ENCODE measurements at regions not wholly inside any gene's neighbourhood (a gene's known extent, or its start where the extent isn't known, plus 50 kb on each side); places are given as distances from the start of the nearest gene placed in this dataset.

DNA sequence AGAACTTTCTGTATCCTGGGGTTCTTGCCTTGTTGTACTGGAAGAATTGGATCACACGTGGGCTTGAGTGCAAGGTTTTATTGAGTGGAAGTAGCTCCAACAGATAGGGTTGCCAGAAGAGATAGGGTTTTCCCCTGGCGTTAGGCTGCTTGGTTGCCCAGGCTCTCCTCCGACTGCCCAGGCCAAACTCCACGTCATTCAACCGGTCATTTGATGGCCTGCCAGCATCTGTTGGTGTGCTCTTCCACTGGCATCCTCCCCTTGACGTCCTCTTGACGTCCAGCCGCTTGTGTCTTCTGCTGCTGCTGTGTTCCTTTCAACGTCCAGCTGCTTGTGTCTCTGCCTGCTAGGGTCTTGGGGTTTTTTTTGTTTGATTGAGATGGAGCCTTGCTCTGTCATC, 111.2 kb upstream of the XIST start:
- H3K4me3 ChIP-seq (ENCODE audit: insufficient read depth, low read depth, low read length) = no peak overlapping the region
- no peak overlapping the region for H2AK9ac ChIP-seq (replicated peaks; ENCODE audit: low read depth, low read length, poor library complexity)
- H4K91ac ChIP-seq (ENCODE audit: insufficient read depth, low read depth, low read length) = no peak overlapping the region
- H4K5ac ChIP-seq (ENCODE audit: low read depth, low read length) = no peak overlapping the region
- no peak for ATAC-seq (ENCODE audit: low read depth)
- H2BK5ac ChIP-seq (ENCODE audit: low read depth, low read length, poor library complexity, severe bottlenecking) = no peak overlapping the region
- dilution Hi-C loops (cut with HindIII; ENCODE audit: low sequenced_read_pairs, unreplicated experiment) = no loop called here
- H3K36me3 ChIP-seq (ENCODE audit: control insufficient read depth, insufficient read depth, low read length) = peaks cover 2% of the 10 kb centered on the region; the same call in 1 of the 2 replicates
- no peak overlapping the region for H2AK5ac ChIP-seq (ENCODE audit: low read depth, low read length)
- no peak for DNase-seq
- no peak overlapping the region for H3K9ac ChIP-seq (ENCODE audit: low read depth, low read length)
- no peak overlapping the region for H3K27ac ChIP-seq (ENCODE audit: insufficient read depth, low read length)
- H3K14ac ChIP-seq (replicated peaks; ENCODE audit: low read depth, low read length) = no peak overlapping the region
- no peak overlapping the region for H2BK20ac ChIP-seq (ENCODE audit: low read depth, low read length)
- BruUV-seq (replicated peaks) = no TSS peak
- no peaks in the 10 kb centered on the region for H3K9me3 ChIP-seq (ENCODE audit: control insufficient read depth, insufficient read depth, low read length)
- no peak overlapping the region for H3K56ac ChIP-seq (ENCODE audit: extremely low read depth, insufficient read depth, low read length)
- in situ Hi-C loops (cut with MboI; ENCODE audit: low sequenced_read_pairs) = no loop called here
- no peak overlapping the region for H3K4me2 ChIP-seq (ENCODE audit: low read depth, low read length)
- H3K9me1 ChIP-seq (ENCODE audit: insufficient read depth, low read length) = peaks cover 5% of the 10 kb centered on the region; the same call in 1 of the 2 replicates
- no peak overlapping the region for H2AFZ ChIP-seq (replicated peaks; ENCODE audit: low read length, poor library complexity)
- H3K18ac ChIP-seq (ENCODE audit: low read depth, low read length) = no peak overlapping the region
- no peak overlapping the region for H3K23ac ChIP-seq (ENCODE audit: low read depth, low read length)
- no peak overlapping the region for H4K8ac ChIP-seq (ENCODE audit: low read depth in 2 of 2, low read length in 2 of 2)
- POLR2A ChIA-PET (ENCODE audit: unreplicated experiment) = no interaction called here
- CTCF ChIA-PET = no interaction called here
- H4K20me1 ChIP-seq (ENCODE audit: insufficient read depth, low read length) = peaks cover 43% of the 10 kb centered on the region
- H3K4ac ChIP-seq (ENCODE audit: low read depth, low read length) = no peak overlapping the region
- intact Hi-C loops (cut with micrococcal nuclease) = no loop called here
- no peaks in the 10 kb centered on the region for H3K27me3 ChIP-seq (ENCODE audit: control insufficient read depth, insufficient read depth, low read length)
- 93% methylated on average over 5 of the region's 9 CpGs; no CpG with 5 or more reads in 1 of the 2 experiments for WGBS, 2 experiments (ENCODE audit: extremely low coverage in 2 of 2, insufficient read length in 1 of 2)
- TF ChIP-seq MAFK (IDR thresholded peaks at IDR 0.05; ENCODE audit: low read depth, low read length) (no peak), SMC3 (IDR thresholded peaks at IDR 0.05; ENCODE audit: low read depth, low read length) (no peak), CTCF (conservative IDR thresholded peaks at IDR 0.05; ENCODE audit: low read depth, low read length) (no peak), CEBPB (IDR thresholded peaks at IDR 0.05; ENCODE audit: low read depth, low read length) (no peak), CHD1 (IDR thresholded peaks at IDR 0.05; ENCODE audit: low read depth, low read length) (no peak), RCOR1 (IDR thresholded peaks at IDR 0.05; ENCODE audit: insufficient replicate concordance, low read length) (no peak), USF2 (IDR thresholded peaks at IDR 0.05; ENCODE audit: low read depth, low read length) (no peak), ELK1 (IDR thresholded peaks at IDR 0.05; ENCODE audit: borderline replicate concordance, low read depth, low read length) (no peak), FOS (IDR thresholded peaks at IDR 0.05; ENCODE audit: low read depth, low read length) (no peak)
- H2BK120ac ChIP-seq (ENCODE audit: low read depth, low read length) = no peak overlapping the region
- peaks cover 4 to 25% of the 10 kb centered on the region in 2 experiments; a peak in 3 of 4 replicates for H3K79me1 ChIP-seq (ENCODE audit: low read depth in 1 of 2, low read length in 2 of 2)
- H3K4me1 ChIP-seq (ENCODE audit: control insufficient read depth, insufficient read depth, low read length) = no peaks in the 10 kb centered on the region
- H2BK15ac ChIP-seq (ENCODE audit: low read depth, low read length) = no peak overlapping the region

Measured in IMR-90 (cell line).